Stomach (tissue), 4 donors: ENCODE measurements at regions not wholly inside any gene's neighbourhood (a gene's known extent, or its start where the extent isn't known, plus 50 kb on each side); places are given as distances from the start of the nearest gene placed in this dataset.

ENCODE experiments used
- EP300 ChIP-seq: sonication (generic); formaldehyde crosslinking; IDR thresholded peaks from one replicate; pipeline ENCODE4 v1.6.1; 2017; ENCODE audit warnings: antibody characterized with exemption
- POLR2A ChIP-seq, 4 donors: fragments of 450-650 bp; IDR thresholded peaks; one replicate each; pipeline ENCODE4 v1.6.1; 2016; ENCODE audit warnings: antibody characterized with exemption in 4 of 4, control low read depth in 2 of 4, mild to moderate bottlenecking in 1 of 4, moderate library complexity in 1 of 4
- TF ChIP-seq, protein P1 (sequence below), 7 experiments: fragments of 450-650 bp in 4 of 7; fragments of 200-600 bp in 3 of 7; sonication (generic) in 3 of 7; IDR thresholded peaks; one replicate each; pipeline ENCODE4 v1.5.1; 2016 to 2019; ENCODE audit warnings: antibody characterized with exemption in 7 of 7, control low read depth in 2 of 7, mild to moderate bottlenecking in 1 of 7

DNA sequence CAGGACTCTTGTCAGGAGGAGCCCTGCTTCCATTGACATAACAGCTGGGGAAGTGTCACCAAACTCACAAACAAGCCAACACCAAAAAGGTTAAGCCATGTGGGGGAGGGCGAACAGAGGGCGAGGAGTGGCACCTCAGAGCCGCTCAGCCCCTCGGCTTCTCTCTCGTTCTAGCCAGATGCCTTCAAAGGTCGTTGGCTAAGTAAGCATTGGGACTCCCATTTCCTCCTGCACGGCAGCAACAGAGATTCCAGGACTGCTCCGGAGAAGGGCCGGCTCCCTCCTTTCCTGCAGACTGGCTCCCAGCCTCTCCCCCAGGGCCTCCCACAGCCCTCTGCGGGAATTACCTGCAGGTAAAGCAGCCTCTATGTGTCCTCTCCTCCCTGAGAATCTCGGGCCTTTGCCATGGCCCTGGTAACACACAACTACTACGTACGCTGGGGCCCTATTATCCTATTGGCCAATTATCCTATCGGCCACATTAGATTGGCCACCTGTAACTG, 52.1 kb upstream of the RNU6ATAC start:
- TF ChIP-seq, protein P1, sequence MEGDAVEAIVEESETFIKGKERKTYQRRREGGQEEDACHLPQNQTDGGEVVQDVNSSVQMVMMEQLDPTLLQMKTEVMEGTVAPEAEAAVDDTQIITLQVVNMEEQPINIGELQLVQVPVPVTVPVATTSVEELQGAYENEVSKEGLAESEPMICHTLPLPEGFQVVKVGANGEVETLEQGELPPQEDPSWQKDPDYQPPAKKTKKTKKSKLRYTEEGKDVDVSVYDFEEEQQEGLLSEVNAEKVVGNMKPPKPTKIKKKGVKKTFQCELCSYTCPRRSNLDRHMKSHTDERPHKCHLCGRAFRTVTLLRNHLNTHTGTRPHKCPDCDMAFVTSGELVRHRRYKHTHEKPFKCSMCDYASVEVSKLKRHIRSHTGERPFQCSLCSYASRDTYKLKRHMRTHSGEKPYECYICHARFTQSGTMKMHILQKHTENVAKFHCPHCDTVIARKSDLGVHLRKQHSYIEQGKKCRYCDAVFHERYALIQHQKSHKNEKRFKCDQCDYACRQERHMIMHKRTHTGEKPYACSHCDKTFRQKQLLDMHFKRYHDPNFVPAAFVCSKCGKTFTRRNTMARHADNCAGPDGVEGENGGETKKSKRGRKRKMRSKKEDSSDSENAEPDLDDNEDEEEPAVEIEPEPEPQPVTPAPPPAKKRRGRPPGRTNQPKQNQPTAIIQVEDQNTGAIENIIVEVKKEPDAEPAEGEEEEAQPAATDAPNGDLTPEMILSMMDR (IDR thresholded peaks at IDR 0.05): no peak
- no peak for TF ChIP-seq POLR2A (IDR thresholded peaks at IDR 0.05)
- no peak for TF ChIP-seq EP300
